HG02798 (cell line): ENCODE measurements at regions not wholly inside any gene's neighbourhood (a gene's known extent, or its start where the extent isn't known, plus 50 kb on each side); places are given as distances from the start of the nearest gene placed in this dataset.
"Not testable (repeated sequence)": the region's sequence is repeated elsewhere in the genome, so short reads cannot be mapped to it uniquely, and the experiment has no call there.

Experiments
- ATAC-seq: cut with Tn5 transposase; IDR thresholded peaks from one replicate; pipeline ENCODE4 v1.9.1; 2021; ENCODE audit warnings: mild to moderate bottlenecking; ENCODE audit not compliant: unreplicated experiment, poor library complexity

GRCh38 chr2:71962911-71963694 is 184.6 kb downstream of the CYP26B1 start:
- no peak for ATAC-seq

DNA sequence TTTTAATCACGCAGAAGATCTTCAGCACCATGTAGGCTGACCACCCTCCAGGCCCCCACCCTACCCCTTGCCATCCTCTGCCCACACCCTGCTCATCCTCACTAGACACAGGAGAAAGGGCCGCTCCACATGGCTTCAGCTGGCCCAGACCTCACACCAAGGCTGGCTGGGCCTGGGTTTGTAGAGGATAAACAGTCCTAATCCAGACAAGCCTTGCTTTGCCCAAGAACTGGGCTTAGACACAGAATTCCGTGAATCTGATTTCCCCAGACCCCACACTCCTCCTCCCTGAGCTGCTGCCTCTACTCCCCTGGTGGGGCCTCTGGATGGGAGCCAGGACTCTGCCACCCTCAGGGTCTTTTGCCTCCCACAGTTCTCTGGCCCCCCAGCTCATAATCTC is 185.3 kb downstream of the CYP26B1 start:
- no peak for ATAC-seq

GRCh38 chr2:71961289-71962027 is 186.2 kb downstream of the CYP26B1 start:
- no peak for ATAC-seq

DNA sequence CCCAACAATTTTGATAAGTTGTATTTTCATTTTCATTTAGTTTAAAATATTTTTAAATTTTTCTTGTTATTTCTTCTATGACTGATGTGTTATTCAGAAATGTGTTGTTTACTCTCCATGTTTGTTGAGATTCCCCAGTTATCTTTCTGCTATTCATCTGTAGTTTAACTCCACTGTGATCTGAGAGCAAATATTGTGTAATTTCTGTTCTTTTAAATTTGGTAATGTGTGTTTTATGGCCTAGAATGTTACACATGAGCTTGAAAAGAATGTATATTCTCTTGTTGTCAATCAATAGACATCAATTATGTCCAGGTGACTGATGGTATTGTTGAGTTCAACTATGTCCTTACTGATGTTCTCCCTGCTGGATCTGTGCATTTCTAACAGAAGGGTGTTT is 188.2 kb downstream of the CYP26B1 start:
- no peak for ATAC-seq

- not testable (repeated sequence) for ATAC-seq
Observed at GRCh38 chr2:71958426-71958825, 189.2 kb downstream of the CYP26B1 start.

- ATAC-seq, result no peak
Observed at GRCh38 chr2:71952572-71953188, 195.0 kb downstream of the CYP26B1 start.

- no peak for ATAC-seq
Observed at GRCh38 chr2:71951718-71952404, 195.8 kb downstream of the CYP26B1 start.

GRCh38 chr2:71951083-71951468 is 196.6 kb downstream of the CYP26B1 start:
- ATAC-seq, result no peak

- ATAC-seq, result no peak
Observed at GRCh38 chr2:71950256-71951082, 197.2 kb downstream of the CYP26B1 start.

GRCh38 chr2:71949537-71949798 is 198.2 kb downstream of the CYP26B1 start:
- no peak for ATAC-seq

DNA sequence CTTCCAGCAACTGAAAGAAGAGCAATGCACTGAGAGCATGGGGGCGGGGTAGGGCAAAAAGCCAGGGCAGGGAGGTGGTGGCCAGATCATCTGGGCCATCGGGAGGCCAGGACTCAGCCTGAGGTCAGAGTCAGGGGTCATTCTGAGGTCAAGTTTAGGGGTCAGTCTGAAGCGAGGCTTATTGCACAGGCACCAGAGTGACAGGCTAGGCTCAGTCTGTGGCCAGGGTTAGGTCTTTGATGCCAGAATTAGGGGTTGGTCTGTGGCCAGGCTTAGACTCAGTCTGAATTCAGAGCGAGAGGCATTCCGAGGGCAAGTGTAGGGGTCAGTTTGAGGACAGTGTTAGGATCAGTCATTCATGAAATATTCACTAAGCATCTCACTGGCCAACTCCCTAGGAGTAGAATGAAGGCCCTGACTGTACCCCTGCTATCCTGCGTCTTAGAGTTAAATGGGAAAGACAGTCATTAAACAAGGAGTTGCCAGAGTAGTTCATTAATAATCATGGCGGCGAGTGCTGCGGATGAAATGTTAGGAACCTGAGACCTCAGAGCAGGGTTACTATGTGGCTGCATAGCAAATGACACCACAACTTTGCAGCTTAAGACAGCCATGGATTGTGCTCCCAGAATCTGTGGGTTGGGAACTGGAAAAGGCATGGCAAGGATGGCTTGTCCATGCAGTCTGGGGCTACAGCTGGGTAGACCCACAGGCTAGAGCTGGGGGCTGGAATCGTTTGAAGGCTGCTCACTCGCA is 198.7 kb downstream of the CYP26B1 start:
- no peak for ATAC-seq

GRCh38 chr2:71947809-71948208 is 199.9 kb downstream of the CYP26B1 start:
- ATAC-seq, result no peak

DNA sequence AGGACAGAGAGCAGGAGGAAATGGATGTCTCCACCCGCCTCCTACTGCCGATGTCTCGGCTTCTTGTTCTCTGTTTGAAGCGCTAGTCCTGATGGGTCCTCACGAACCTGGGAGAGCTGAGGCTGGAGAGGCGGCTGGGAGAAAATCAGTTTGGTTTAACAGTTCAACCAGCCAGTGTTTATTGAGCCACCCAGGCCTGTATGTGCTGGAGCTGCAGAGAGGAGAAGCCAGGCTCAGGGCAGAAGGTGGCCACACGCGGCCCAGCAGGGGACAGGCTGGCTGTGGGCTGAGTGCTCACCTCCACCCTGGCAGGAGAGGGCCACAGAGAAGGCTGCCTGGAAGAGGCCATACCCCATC is 202.1 kb downstream of the CYP26B1 start:
- no peak for ATAC-seq

DNA sequence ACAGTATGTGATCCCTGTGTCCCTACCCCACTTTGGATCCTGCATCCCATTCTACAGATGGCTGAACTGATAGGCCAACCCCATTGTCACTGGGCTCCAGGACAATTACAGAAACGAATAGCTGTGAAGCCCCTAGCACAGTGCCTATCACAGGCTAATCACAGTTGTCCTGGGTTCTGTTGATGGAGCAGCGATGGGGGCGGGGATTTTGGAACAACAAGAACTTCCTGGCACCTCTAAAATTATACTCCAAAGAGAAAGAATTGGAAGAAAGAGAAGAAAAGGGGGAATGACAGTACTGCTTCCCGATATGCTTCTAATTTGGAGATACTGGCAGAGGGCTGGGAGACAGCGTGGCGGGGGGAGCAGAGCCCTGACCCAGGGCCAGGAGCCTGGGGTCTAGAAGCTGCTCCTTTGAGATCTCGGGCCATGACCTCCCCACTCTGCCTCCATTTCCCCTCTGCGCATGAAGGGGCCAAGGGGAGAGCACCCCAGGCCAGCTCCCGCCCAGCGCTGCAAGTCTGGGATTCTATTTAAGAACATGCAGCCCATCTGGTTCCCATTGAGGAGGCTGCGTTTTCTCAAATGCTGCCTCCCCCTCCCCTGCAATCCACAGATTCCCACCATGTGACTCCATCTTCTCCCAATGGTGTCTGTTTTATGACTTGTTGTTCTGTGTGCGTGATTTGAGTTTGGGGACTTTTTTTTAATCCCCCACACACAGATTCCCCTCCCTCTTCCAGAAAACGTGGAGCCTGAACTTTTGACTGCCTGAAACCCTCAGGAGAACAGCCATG is 202.7 kb downstream of the CYP26B1 start:
- no peak for ATAC-seq

GRCh38 chr2:71944183-71944550 is 203.5 kb downstream of the CYP26B1 start:
- no peak for ATAC-seq

- ATAC-seq, result no peak
Observed at GRCh38 chr2:71943238-71944182, 204.2 kb downstream of the CYP26B1 start.

- ATAC-seq, result no peak
Observed at GRCh38 chr2:71941726-71942525, 205.7 kb downstream of the CYP26B1 start.
